ENCODE measurements at regions not wholly inside any gene's neighbourhood (a gene's known extent, or its start where the extent isn't known, plus 50 kb on each side); places are given as distances from the start of the nearest gene placed in this dataset.

DNA sequence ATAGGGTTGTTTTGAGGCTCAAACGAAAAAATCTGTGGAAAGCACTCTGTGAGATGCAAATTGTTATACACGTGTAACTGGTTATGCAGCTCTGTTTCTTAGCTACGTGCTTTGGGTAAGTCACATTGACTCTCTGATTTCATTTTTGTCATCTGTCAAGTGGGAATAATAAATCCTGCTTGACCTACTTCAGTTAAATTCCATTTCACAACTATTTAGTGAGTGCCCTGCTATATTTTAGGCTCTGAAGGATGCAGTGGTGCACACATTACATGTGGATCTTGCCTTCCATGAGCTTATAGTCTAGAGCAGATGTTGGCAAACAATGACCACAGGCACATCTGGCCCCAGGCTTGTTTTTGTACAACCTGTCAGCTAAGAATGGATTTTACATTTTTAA is 133.6 kb upstream of the PLET1 start:
- ATAC-seq (no peak), DNase-seq (peak in 1 of 4 donors; percentile 9)
- intact Hi-C loops (cut with DNase I): no loop called here

DNA sequence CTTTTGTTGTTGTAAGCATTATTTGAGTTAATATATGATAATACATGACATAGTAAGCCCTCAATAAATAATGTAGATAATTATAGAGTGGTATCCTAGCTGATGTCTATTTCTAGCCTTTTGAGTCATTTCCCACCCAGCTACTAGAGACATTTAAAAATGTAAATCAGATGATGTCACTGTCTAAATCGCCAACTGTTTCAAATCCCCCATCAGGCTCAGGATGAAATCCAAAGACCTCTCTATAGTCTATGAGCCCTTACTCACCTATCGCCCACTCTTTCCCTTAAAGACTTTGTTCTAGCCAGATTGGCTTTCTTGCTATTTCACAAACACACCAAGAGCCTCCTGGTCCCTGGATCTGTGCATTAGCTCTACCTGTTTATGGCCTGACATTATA is 135.4 kb upstream of the PLET1 start:
- no peak for ATAC-seq
- intact Hi-C loops (cut with DNase I): no loop called here
- TF ChIP-seq, protein P1, sequence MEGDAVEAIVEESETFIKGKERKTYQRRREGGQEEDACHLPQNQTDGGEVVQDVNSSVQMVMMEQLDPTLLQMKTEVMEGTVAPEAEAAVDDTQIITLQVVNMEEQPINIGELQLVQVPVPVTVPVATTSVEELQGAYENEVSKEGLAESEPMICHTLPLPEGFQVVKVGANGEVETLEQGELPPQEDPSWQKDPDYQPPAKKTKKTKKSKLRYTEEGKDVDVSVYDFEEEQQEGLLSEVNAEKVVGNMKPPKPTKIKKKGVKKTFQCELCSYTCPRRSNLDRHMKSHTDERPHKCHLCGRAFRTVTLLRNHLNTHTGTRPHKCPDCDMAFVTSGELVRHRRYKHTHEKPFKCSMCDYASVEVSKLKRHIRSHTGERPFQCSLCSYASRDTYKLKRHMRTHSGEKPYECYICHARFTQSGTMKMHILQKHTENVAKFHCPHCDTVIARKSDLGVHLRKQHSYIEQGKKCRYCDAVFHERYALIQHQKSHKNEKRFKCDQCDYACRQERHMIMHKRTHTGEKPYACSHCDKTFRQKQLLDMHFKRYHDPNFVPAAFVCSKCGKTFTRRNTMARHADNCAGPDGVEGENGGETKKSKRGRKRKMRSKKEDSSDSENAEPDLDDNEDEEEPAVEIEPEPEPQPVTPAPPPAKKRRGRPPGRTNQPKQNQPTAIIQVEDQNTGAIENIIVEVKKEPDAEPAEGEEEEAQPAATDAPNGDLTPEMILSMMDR (IDR thresholded peaks at IDR 0.05): no peak

More for the DNA sequence above, 133.6 kb upstream of the PLET1 start:
- TF ChIP-seq, protein P1 (IDR thresholded peaks at IDR 0.05): no peak
- Histone ChIP-seq H3K36me3 (no peaks in the 10 kb centered on the region), H3K9me3 (no peaks in the 10 kb centered on the region), H3K4me1 (no peaks in the 10 kb centered on the region), H3K27ac (no peak overlapping the region), H3K4me3 (no peak overlapping the region), H3K27me3 (no peaks in the 10 kb centered on the region)

DNA sequence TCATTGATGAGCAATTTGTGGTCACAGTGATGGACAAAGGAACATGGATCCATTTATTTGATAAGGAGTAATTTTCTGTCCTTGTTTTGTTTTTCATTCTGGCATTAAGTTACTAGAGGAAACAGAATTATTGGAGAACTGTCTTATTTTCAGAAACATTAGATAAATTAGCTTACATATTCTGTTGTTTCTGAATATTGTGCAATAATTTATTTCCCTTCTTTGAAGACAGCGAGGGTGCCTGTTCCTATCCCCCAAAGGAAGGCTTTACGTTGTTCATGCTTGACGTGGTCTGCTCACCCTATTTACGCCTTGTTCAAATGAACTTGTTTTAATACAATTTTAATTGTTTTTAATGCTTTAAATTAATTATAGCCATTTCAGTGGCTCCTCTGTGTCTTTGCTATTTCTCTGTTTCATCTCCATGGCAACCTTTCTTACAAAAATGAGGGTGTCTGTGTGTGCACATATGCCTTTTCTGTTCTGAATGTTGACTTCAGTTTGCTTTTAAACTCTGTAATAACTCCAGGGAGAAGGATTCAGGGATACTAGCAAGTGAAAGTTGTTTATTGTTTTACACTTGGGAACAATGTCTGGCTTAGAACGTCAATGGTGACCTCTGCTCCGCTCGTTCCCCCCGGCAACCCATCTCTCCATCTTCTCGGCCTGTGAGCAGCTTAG is 138.3 kb upstream of the PLET1 start:
- TF ChIP-seq, protein P1 (IDR thresholded peaks at IDR 0.05): no peak
- Histone ChIP-seq H3K27me3 (no peaks in the 10 kb centered on the region), H3K27ac (no peak overlapping the region), H3K4me3 (no peak overlapping the region), H3K9me3 (no peaks in the 10 kb centered on the region), H3K4me1 (no peaks in the 10 kb centered on the region), H3K36me3 (no peaks in the 10 kb centered on the region)
- DNase-seq (no peak), ATAC-seq (no peak)
- intact Hi-C loops (cut with DNase I): no loop called here

More for the DNA sequence above, 135.4 kb upstream of the PLET1 start:
- Histone ChIP-seq H3K36me3 (no peaks in the 10 kb centered on the region), H3K4me3 (no peak overlapping the region), H3K27me3 (no peaks in the 10 kb centered on the region), H3K27ac (no peak overlapping the region), H3K9me3 (no peaks in the 10 kb centered on the region), H3K4me1 (no peaks in the 10 kb centered on the region)
- no peak for DNase-seq

DNA sequence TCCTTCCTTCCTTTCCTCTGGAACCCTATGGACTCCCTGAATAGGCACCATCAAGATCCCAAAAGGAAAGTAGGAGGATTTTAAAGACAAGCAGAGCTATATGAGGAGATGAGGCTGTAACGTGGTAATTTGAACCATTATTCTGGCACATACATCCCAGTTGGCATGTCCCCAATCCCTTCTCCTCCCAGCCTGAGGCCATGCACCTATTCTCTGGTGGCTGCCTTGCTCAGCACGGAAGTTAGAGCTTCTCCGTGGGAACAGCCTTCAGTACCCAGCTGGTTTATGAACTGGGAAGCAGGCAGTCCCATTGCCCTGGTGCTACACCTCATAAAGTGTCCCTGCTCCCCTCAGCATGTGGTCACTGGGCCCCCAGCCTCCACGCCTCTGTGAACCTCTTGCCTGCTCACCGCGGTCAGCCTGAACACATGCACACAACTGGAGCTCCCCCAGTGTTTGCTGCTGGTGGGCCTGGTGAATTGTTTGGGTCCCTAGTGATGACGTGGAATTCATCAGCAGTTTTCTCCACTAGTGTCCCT is 139.9 kb upstream of the PLET1 start:
- Histone ChIP-seq H3K27ac (no peak overlapping the region), H3K4me1 (no peaks in the 10 kb centered on the region), H3K4me3 (no peak overlapping the region), H3K9me3 (no peaks in the 10 kb centered on the region), H3K27me3 (no peaks in the 10 kb centered on the region), H3K36me3 (no peaks in the 10 kb centered on the region)
- no peak for DNase-seq
- TF ChIP-seq, protein P1 (IDR thresholded peaks at IDR 0.05): no peak
- intact Hi-C loops (cut with DNase I): no loop called here
- no peak for ATAC-seq

DNA sequence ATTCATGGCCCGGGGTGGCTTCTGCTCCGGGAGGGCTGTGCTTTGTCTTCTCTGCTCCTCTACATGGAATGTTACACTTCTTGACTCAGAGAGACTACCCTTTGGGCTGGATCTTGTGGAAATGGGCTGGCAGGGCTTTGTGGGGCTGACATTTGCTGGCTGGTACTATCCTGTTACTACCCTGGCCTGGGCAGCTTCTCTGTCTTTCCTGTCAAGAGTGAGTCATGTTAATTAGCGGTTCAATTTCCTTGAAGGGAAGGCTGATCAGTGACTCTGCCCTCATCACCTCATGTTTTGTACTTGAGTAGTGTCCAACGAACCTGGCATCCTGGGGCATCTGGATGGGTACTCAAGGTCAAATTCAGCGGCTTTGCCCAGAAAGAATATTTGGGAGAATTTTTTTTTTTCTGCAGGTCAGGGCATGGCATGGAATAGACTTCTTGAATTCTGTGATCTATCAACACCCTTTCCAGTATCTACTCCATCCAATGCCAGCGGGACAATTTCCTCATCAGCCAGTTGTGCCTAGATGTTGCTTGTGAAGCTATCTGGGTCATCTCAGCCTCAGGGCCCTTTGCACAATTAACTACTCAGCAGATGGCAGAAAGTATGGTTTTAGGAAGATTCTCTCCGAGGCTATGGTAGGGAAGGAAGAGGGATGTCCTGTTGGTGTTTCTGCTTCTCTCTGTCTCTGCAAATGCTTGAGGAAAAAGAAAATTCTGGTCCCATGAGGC is 140.5 kb upstream of the PLET1 start:
- Histone ChIP-seq H3K4me1 (no peaks in the 10 kb centered on the region), H3K36me3 (no peaks in the 10 kb centered on the region), H3K9me3 (no peaks in the 10 kb centered on the region), H3K27ac (no peak overlapping the region), H3K4me3 (no peak overlapping the region), H3K27me3 (no peaks in the 10 kb centered on the region)
- TF ChIP-seq, protein P1 (IDR thresholded peaks at IDR 0.05): no peak
- intact Hi-C loops (cut with DNase I): no loop called here
- ATAC-seq (no peak), DNase-seq (no peak)
